ENCODE measurements at regions not wholly inside any gene's neighbourhood (a gene's known extent, or its start where the extent isn't known, plus 50 kb on each side); places are given as distances from the start of the nearest gene placed in this dataset.

DNA sequence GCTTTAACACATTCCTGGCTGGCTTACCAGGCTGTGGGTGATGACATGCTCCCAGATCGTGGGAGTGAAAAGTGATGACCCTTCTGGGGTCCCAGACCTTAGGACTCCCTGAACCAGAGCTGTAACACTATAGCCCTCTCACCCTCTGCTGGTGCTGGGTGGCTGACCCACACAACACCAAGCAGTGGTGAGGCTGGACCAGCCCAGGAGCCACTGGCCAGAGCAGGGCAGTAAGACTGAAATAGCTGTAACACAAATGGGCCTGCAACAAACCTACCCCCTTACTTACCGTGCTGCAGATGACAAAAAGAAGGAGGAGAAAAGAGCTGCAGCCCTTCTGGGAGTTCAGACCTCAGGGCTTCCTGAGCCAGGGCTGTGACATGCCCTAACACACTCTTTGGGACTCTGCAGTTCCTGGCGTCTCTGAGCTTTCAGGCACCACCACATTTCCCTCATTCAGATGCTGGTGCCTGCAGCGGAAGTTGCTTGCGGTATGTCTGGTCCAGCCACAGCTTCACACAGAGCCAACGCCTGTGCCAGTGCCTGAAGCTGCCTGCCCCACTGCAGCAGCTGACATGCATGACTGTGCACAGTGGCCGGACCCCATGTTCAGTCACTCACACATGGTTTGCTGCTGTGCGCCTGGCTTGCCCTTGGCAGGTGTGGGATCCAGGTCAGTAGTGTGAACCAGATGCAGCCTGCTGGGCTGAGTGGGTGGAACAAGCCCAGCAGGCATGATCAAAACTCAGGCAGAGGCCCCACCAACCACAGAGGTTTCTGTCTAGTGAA, 1247.4 kb downstream of the EFNA5 start:
- Histone ChIP-seq H3K4me2 (ENCODE audit: low read length) (no peak overlapping the region), H3K4me1 (ENCODE audit: low read length) (no peaks in the 10 kb centered on the region), H2AFZ (ENCODE audit: low read depth, low read length) (no peak overlapping the region), H3K27me3 (ENCODE audit: low read depth, low read length) (no peaks in the 10 kb centered on the region), H3K36me3 (replicated peaks; ENCODE audit: low read depth, low read length) (no peaks in the 10 kb centered on the region), H3K9ac (ENCODE audit: low read length) (no peak overlapping the region), H3K27ac (ENCODE audit: low read length) (no peak overlapping the region), H3K4me3 (ENCODE audit: low read length) (no peak overlapping the region), H3K9me3 (ENCODE audit: insufficient read depth, low read length) (no peaks in the 10 kb centered on the region), H4K20me1 (ENCODE audit: insufficient read depth, low read length) (no peaks in the 10 kb centered on the region), H3K79me2 (ENCODE audit: low read length) (no peaks in the 10 kb centered on the region)
- TF ChIP-seq CTCF (IDR thresholded peaks at IDR 0.05; ENCODE audit: low read depth, low read length) (no peak), EZH2phosphoT487 (IDR thresholded peaks at IDR 0.05; ENCODE audit: low read depth) (no peak)

- Histone ChIP-seq H3K4me2 (ENCODE audit: low read length) (no peak overlapping the region), H3K9ac (ENCODE audit: low read length) (no peak overlapping the region), H4K20me1 (ENCODE audit: insufficient read depth, low read length) (no peaks in the 10 kb centered on the region)
Observed at GRCh38 chr5:106420102-106420501, 1250.6 kb downstream of the EFNA5 start.

DNA sequence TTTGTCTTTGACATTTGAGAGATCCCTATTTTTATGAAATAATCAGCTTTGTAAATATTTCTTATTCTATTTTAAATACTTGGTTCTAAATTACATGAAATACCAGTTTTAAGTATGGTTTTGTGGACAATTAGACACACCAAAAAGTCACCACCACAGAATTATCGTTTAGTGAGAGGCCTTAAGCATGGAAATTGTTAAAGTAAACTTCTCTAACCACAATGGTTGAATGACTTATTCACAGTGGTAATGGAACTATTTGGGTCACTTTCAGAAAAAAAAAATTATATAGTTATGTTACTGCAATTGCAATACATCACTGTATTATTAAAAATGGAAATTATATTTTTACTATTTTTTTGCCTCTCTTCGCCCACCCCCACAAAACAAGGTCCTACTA, 1252.5 kb downstream of the EFNA5 start:
- no peaks in the 10 kb centered on the region for H4K20me1 ChIP-seq (ENCODE audit: insufficient read depth, low read length)
- H3K9ac ChIP-seq (ENCODE audit: low read length): no peak overlapping the region
- H3K79me2 ChIP-seq (ENCODE audit: low read length): no peaks in the 10 kb centered on the region
- no peak overlapping the region for H2AFZ ChIP-seq (ENCODE audit: low read depth, low read length)
- no peaks in the 10 kb centered on the region for H3K27me3 ChIP-seq (ENCODE audit: low read depth, low read length)
- no peak overlapping the region for H3K4me2 ChIP-seq (ENCODE audit: low read length)
- H3K36me3 ChIP-seq (replicated peaks; ENCODE audit: low read depth, low read length): no peaks in the 10 kb centered on the region
- H3K4me3 ChIP-seq (ENCODE audit: low read length): no peak overlapping the region
- no peaks in the 10 kb centered on the region for H3K4me1 ChIP-seq (ENCODE audit: low read length)
- H3K27ac ChIP-seq (ENCODE audit: low read length): no peak overlapping the region
- TF ChIP-seq EZH2phosphoT487 (IDR thresholded peaks at IDR 0.05; ENCODE audit: low read depth) (no peak), CTCF (IDR thresholded peaks at IDR 0.05; ENCODE audit: low read depth, low read length) (no peak)
- no peaks in the 10 kb centered on the region for H3K9me3 ChIP-seq (ENCODE audit: insufficient read depth, low read length)

More at GRCh38 chr5:106420102-106420501, 1250.6 kb downstream of the EFNA5 start:
- Histone ChIP-seq H3K4me3 (ENCODE audit: low read length) (no peak overlapping the region), H3K27me3 (ENCODE audit: low read depth, low read length) (no peaks in the 10 kb centered on the region), H2AFZ (ENCODE audit: low read depth, low read length) (no peak overlapping the region), H3K9me3 (ENCODE audit: insufficient read depth, low read length) (no peaks in the 10 kb centered on the region), H3K36me3 (replicated peaks; ENCODE audit: low read depth, low read length) (no peaks in the 10 kb centered on the region), H3K79me2 (ENCODE audit: low read length) (no peaks in the 10 kb centered on the region), H3K4me1 (ENCODE audit: low read length) (no peaks in the 10 kb centered on the region), H3K27ac (ENCODE audit: low read length) (no peak overlapping the region)
- TF ChIP-seq EZH2phosphoT487 (IDR thresholded peaks at IDR 0.05; ENCODE audit: low read depth): no peak
- TF ChIP-seq CTCF (IDR thresholded peaks at IDR 0.05; ENCODE audit: low read depth, low read length): no peak

GRCh38 chr5:106417566-106417965, 1253.2 kb downstream of the EFNA5 start:
- Histone ChIP-seq H3K4me1 (ENCODE audit: low read length) (no peaks in the 10 kb centered on the region), H3K4me3 (ENCODE audit: low read length) (no peak overlapping the region), H3K9ac (ENCODE audit: low read length) (no peak overlapping the region), H4K20me1 (ENCODE audit: insufficient read depth, low read length) (no peaks in the 10 kb centered on the region), H3K9me3 (ENCODE audit: insufficient read depth, low read length) (no peaks in the 10 kb centered on the region), H2AFZ (ENCODE audit: low read depth, low read length) (no peak overlapping the region), H3K79me2 (ENCODE audit: low read length) (no peaks in the 10 kb centered on the region), H3K36me3 (replicated peaks; ENCODE audit: low read depth, low read length) (no peaks in the 10 kb centered on the region), H3K4me2 (ENCODE audit: low read length) (no peak overlapping the region), H3K27me3 (ENCODE audit: low read depth, low read length) (no peaks in the 10 kb centered on the region), H3K27ac (ENCODE audit: low read length) (no peak overlapping the region)
- TF ChIP-seq CTCF (IDR thresholded peaks at IDR 0.05; ENCODE audit: low read depth, low read length): no peak
- TF ChIP-seq EZH2phosphoT487 (IDR thresholded peaks at IDR 0.05; ENCODE audit: low read depth): no peak
